ENCODE measurements at regions not wholly inside any gene's neighbourhood (a gene's known extent, or its start where the extent isn't known, plus 50 kb on each side); places are given as distances from the start of the nearest gene placed in this dataset.

DNA sequence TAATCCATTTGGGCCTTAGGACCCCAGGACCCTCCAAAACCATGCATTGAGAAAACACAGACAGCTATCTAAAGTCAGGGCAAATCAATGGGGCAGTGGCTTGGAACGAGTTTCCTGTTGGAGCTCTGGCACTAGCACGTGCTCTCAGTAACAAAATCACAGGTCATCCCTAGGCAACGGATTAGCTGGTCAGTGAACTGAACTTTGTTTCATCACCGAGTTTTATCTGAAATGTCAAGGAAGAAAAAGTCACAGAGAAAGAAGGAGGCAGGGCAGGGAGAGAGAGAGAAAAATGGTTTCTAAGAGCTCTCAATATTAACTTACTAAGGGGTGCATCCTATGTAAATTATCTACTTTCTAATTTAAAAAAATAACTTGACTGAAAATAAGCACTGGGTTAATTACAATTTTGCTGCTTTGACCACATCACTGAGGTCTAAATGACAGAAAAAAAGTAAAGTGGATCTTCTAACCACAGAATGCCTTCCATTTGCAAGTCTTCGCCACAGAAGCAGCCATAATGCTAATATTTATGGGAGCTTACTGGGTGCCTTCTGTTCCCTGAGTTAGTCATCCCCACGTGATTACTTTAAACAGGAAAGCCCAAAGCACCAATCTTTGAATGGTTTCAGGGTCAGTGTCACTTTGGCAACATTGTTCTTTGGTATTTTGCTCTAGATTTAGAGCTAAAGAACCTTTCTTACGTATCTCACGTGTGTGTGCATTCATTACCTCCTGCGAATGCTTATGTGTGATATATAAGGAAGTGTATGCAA is 503.9 kb downstream of the RASEF start:
- no peak for DNase-seq

GRCh38 chr9:82560036-82560435 is 502.9 kb downstream of the RASEF start:
- DNase-seq, result no peak

GRCh38 chr9:82560457-82560904 is 502.5 kb downstream of the RASEF start:
- no peak for DNase-seq

GRCh38 chr9:82563094-82563493 is 499.8 kb downstream of the RASEF start:
- DNase-seq, result no peak

DNA sequence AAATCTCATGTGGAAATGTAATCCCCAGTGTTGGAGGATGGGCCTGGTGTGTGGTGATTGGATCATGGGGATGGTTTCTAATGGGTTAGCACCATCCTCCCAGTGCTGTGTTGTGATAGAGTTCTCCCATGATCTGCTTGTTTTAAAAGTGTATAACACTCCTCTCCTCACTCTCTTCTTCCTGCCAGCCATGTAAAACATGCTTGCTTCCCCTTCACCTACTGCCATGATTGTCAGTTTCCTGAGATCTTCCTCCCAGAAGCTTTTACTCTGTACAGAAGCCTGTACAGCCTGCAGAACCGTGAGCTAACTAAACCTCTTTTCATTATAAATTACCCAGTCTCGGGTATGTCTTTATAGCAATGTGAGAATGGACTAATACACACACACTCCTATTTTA is 499.1 kb downstream of the RASEF start:
- DNase-seq, result no peak

GRCh38 chr9:82565188-82565969 is 497.6 kb downstream of the RASEF start:
- DNase-seq, result no peak

DNA sequence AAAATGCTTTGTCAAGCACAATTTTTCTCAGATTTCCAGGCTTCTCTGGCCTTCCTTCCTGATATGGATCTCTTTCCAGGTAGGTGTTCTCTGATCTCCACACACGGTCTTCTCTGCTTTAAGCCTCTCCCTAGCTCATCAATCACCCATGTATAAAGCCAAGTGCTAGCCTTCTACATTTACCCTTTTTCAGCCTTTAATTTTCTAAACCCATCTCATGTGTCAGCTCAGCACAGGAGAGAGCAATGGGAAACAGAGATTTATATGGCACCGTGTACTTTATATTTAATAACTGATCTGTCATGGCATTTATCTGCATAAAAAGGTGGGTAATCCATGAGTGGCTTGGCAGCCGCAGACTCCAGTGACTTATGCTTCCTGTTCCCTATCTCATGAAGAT is 495.0 kb downstream of the RASEF start:
- DNase-seq, result no peak

DNA sequence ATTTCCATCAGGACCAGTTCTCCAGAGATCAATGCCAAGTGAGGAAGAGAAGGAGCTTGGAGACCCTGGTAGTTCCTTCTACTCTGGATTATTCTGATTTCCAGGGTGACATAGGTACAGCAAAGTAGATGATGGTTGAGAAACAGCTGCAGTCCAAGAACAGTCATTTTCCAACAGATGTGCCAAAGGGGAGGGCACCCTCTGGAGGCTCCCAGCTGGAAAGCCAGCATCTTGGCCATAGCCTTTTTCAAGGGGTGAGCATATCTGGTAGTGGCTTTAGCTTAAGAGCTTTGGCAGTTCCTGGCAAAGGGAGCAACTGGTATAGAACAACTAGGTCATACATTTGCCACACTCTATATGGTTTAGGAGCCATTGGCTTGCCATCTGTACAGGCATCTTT is 492.7 kb downstream of the RASEF start:
- DNase-seq, result no peak

- DNase-seq, result no peak
These were observed 491.4 kb downstream of the RASEF start for GRCh38 chr9:82571540-82571939.

DNA sequence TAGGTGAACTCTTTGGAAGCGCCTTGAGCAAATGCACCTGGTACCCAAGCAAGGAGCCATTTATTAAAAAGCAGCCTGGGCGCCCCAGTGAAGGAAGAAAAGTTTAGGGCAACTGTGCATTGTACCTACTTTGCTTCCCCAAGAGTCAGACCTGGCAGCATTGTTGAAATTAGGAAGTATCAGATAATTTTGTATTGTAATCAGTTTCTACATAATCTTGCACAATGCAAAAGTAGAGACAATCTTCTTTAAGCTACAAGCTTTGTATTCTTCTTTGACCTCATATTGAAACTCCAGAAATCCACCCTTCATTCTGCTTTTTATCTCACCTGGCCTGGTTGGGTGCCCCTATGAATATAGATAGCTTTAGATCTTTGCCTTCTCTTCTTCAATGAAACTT is 490.8 kb downstream of the RASEF start:
- no peak for DNase-seq

GRCh38 chr9:82574911-82575310 is 488.0 kb downstream of the RASEF start:
- no peak for DNase-seq

GRCh38 chr9:82580921-82581320 is 482.0 kb downstream of the RASEF start:
- no peak for DNase-seq

GRCh38 chr9:82581516-82581915 is 481.4 kb downstream of the RASEF start:
- no peak for DNase-seq

- DNase-seq, result no peak
These were observed 481.0 kb downstream of the RASEF start for GRCh38 chr9:82581935-82582334.

DNA sequence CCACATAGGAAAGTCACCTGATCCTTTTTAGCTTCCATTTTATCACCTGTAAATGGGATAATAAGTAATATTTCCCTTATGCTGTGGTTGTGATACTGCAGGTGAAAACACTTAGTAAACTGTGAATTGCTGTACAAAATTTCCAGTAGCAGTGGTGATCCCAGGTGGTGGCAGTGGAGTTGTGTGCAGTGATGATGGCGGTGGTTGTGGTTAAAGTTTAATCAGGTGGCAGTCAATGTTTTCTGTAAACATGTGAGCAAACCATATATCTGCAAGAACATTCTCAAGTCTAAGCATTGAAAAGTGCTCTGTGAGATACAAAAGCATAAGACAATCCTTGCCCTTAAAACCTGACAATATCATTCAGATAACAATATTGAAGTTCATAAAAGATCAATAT is 480.2 kb downstream of the RASEF start:
- no peak for DNase-seq

GRCh38 chr9:82583524-82583923 is 479.4 kb downstream of the RASEF start:
- DNase-seq, result no peak

GRCh38 chr9:82584349-82584863 is 478.5 kb downstream of the RASEF start:
- DNase-seq, result no peak

GRCh38 chr9:82586918-82587356 is 476.0 kb downstream of the RASEF start:
- DNase-seq, result no peak

DNA sequence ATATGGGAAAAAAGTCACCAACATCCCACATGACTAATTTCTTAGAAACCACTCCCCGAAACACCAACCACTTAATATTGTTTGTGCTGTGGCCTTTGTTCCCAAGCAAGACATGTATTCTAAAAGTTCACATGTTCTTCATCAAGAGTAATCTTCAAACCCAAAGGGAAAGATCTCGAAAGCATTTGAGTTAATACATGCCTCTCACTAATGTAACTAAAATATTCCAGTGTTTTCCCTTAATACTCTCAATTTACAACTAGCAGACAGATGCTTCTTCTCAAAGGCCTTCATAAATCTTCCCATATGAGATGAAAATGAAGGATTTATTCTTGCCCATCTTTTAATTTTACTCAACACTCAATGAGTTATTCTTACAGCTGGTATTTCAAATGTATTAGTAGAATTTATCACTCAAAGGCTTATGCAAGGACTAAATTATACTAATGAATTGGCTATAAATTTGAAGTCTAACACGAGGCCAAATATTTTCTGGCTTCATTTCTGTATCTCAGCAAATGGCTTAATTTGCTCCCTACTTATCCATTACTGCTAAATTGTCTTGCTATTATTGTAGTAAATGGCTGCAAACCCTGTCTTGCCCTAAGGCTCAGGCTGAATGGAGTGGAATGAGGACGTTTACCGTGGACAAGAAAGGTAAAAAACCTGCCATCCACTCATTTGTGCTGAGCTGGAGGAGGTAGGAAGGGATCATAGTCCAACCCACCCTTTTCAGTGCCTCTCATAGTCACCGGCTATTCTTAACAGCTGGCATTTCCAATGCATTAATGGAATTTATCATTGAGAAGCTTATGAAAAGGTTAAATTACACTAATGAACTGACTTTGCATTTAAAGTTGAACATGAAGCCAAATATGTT is 474.4 kb downstream of the RASEF start:
- no peak for DNase-seq

DNA sequence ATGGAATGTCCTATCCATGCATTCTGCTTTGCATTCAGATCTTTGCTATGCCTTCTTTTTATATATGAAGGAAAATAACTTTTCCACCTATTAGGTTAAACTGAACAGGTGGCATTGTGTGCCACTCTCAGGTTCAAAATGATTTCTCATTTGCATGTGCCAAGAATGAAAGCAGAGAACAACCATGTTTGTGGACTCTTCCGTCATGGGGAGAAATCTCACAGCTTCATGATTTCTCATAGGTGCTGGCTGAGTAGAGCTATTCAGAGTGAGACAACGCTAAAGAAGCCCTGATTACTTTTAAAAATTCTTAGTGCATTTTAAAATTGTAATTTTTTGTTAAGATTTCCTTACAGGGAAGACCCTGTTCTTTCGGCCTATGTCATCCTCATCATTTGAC is 472.1 kb downstream of the RASEF start:
- DNase-seq, result no peak

GRCh38 chr9:82593501-82593900 is 469.4 kb downstream of the RASEF start:
- DNase-seq, result peak; percentile 52

GRCh38 chr9:82597241-82598203 is 465.4 kb downstream of the RASEF start:
- DNase-seq, result no peak
